HepG2 (cell line): ENCODE measurements at regions not wholly inside any gene's neighbourhood (a gene's known extent, or its start where the extent isn't known, plus 50 kb on each side); places are given as distances from the start of the nearest gene placed in this dataset.

Experiments
- CBX2 ChIP-seq, 2 experiments: fragments of 200-600 bp in 1 of 2; sonication (generic); formaldehyde crosslinking in 1 of 2; IDR thresholded peaks; 2 replicates each; pipeline versions ENCODE4 v1.7.0 to v1.8.1; 2018 to 2022; ENCODE audit warnings: low read depth in 2 of 2, low read length in 1 of 2, mild to moderate bottlenecking in 1 of 2, missing genetic modification reagents in 1 of 2
- CBX5 ChIP-seq: sonication (generic); formaldehyde crosslinking; IDR thresholded peaks from 2 replicates; pipeline ENCODE4 v1.4.0; 2020; ENCODE audit warnings: missing genetic modification reagents, borderline replicate concordance
- EZH2 ChIP-seq: conservative IDR thresholded peaks from 2 replicates; pipeline ENCODE4 v1.6.1; 2012; ENCODE audit warnings: mild to moderate bottlenecking, low read depth, low read length, moderate library complexity
- JDP2 ChIP-seq: sonication (generic); formaldehyde crosslinking; IDR thresholded peaks from 2 replicates; pipeline ENCODE4 v1.8.1; 2022; ENCODE audit warnings: missing genetic modification reagents, borderline replicate concordance
- MAF1 ChIP-seq: sonication (generic); formaldehyde crosslinking; IDR thresholded peaks from 2 replicates; pipeline ENCODE4 v1.5.0; 2020; ENCODE audit warnings: missing genetic modification reagents, borderline replicate concordance
- NFIC ChIP-seq: IDR thresholded peaks from 2 replicates; pipeline ENCODE4 v1.6.1; 2012; ENCODE audit warnings: mild to moderate bottlenecking, low read length, inconsistent platforms
- POGK ChIP-seq: sonication (generic); formaldehyde crosslinking; conservative IDR thresholded peaks from 2 replicates; pipeline ENCODE4 v1.8.0; 2022; ENCODE audit warnings: mild to moderate bottlenecking, moderate library complexity, missing genetic modification reagents
- RBFOX2 ChIP-seq: fragments of 200-400 bp; formaldehyde crosslinking; IDR thresholded peaks from 2 replicates; pipeline ENCODE4 v1.6.1; 2017; ENCODE audit warnings: low read depth, mild to moderate bottlenecking, low read length
- RXRA ChIP-seq: sonication (generic); formaldehyde crosslinking; IDR thresholded peaks from 2 replicates; pipeline ENCODE4 v1.5.1; 2020; ENCODE audit warnings: missing genetic modification reagents
- SATB2 ChIP-seq: sonication (generic); formaldehyde crosslinking; IDR thresholded peaks from 2 replicates; pipeline ENCODE4 v1.5.0; 2020; ENCODE audit warnings: missing genetic modification reagents
- THAP8 ChIP-seq: sonication (generic); formaldehyde crosslinking; IDR thresholded peaks from 2 replicates; pipeline ENCODE4 v1.5.1; 2020; ENCODE audit warnings: missing genetic modification reagents, mild to moderate bottlenecking, borderline replicate concordance
- TIGD3 ChIP-seq: sonication (generic); formaldehyde crosslinking; IDR thresholded peaks from 2 replicates; pipeline ENCODE4 v1.5.1; 2020; ENCODE audit warnings: mild to moderate bottlenecking, missing genetic modification reagents, borderline replicate concordance
- ZBTB26 ChIP-seq: IDR thresholded peaks from 2 replicates; pipeline ENCODE4 v1.6.1; 2016; ENCODE audit warnings: missing compliant biosample characterization, missing genetic modification reagents, borderline replicate concordance
- ZFP37 ChIP-seq: sonication (generic); formaldehyde crosslinking; IDR thresholded peaks from 2 replicates; pipeline ENCODE4 v1.4.0; 2020; ENCODE audit warnings: missing genetic modification reagents, borderline replicate concordance
- ZIK1 ChIP-seq: sonication (generic); formaldehyde crosslinking; IDR thresholded peaks from 2 replicates; pipeline ENCODE4 v1.5.0; 2020; ENCODE audit warnings: mild to moderate bottlenecking, low read depth, missing genetic modification reagents, borderline replicate concordance
- ZKSCAN8 ChIP-seq: IDR thresholded peaks from 2 replicates; pipeline ENCODE4 v1.6.1; 2016; ENCODE audit warnings: borderline replicate concordance, missing genetic modification reagents, missing compliant biosample characterization
- ZMYM2 ChIP-seq: sonication (generic); formaldehyde crosslinking; IDR thresholded peaks from 2 replicates; pipeline ENCODE4 v1.8.0; 2022; ENCODE audit warnings: mild to moderate bottlenecking, missing genetic modification reagents
- ZNF282 ChIP-seq: fragments of 450-650 bp; IDR thresholded peaks from 2 replicates; pipeline ENCODE4 v1.6.1; 2018; ENCODE audit not compliant: partially characterized antibody
- ZNF326 ChIP-seq: sonication (generic); formaldehyde crosslinking; IDR thresholded peaks from 2 replicates; pipeline ENCODE4 v1.4.0; 2020; ENCODE audit warnings: missing genetic modification reagents, borderline replicate concordance
- ZNF362 ChIP-seq: sonication (generic); formaldehyde crosslinking; IDR thresholded peaks from 2 replicates; pipeline ENCODE4 v1.4.0; 2020; ENCODE audit warnings: missing genetic modification reagents, mild to moderate bottlenecking, borderline replicate concordance
- ZNF598 ChIP-seq: sonication (generic); formaldehyde crosslinking; IDR thresholded peaks from 2 replicates; pipeline ENCODE4 v1.5.1; 2020; ENCODE audit warnings: mild to moderate bottlenecking, missing genetic modification reagents, borderline replicate concordance
- ZNF800 ChIP-seq: sonication (generic); formaldehyde crosslinking; IDR thresholded peaks from 2 replicates; pipeline ENCODE4 v1.4.0; 2020; ENCODE audit warnings: missing genetic modification reagents
- ZSCAN9 ChIP-seq: IDR thresholded peaks from 2 replicates; pipeline ENCODE4 v1.6.1; 2016; ENCODE audit warnings: borderline replicate concordance

GRCh38 chr2:84297155-84297554 lies 161.9 kb downstream of the SUCLG1 start (continued):
- peak; percentile 74; the same call in 1 of the 2 replicates for TF ChIP-seq ZKSCAN8
- TF ChIP-seq ZNF362 (CRISPR knock-in tag): 0 out of 2 replicates have a peak, but pooled peaks have one; percentile 23
- TF ChIP-seq ZNF800 (CRISPR knock-in tag): no peak
- no peak; the same call in 1 of the 2 replicates for TF ChIP-seq NFIC
- TF ChIP-seq ZSCAN9 (CRISPR knock-in tag): no peak
- no peak for TF ChIP-seq TIGD3 (CRISPR knock-in tag)
- TF ChIP-seq RBFOX2: no peak
- TF ChIP-seq ZNF326: no peak
- TF ChIP-seq CBX5 (CRISPR knock-in tag): peak; percentile 48; the same call in 1 of the 2 replicates
- TF ChIP-seq MAF1 (CRISPR knock-in tag): no peak
- TF ChIP-seq THAP8 (CRISPR knock-in tag): no peak
- TF ChIP-seq JDP2 (CRISPR knock-in tag): no peak
- TF ChIP-seq CBX2 (IDR thresholded peaks at IDR 0.05; ENCODE audit: low read depth, low read length): no peak
- no peak for TF ChIP-seq CBX2 (CRISPR knock-in tag; IDR thresholded peaks at IDR 0.05; ENCODE audit: low read depth)
- TF ChIP-seq ZNF282: no peak
- TF ChIP-seq EZH2: no peak
- no peak for TF ChIP-seq ZBTB26 (CRISPR knock-in tag)
- TF ChIP-seq ZNF598 (CRISPR knock-in tag): no peak
- TF ChIP-seq ZIK1: no peak
- no peak for TF ChIP-seq POGK (CRISPR knock-in tag)
- TF ChIP-seq RXRA (CRISPR knock-in tag): peak; percentile 50; the same call in 1 of the 2 replicates
- TF ChIP-seq SATB2 (CRISPR knock-in tag): no peak
- no peak for TF ChIP-seq ZFP37 (CRISPR knock-in tag)
- no peak for TF ChIP-seq ZMYM2 (CRISPR knock-in tag)
